ENCODE measurements at regions not wholly inside any gene's neighbourhood (a gene's known extent, or its start where the extent isn't known, plus 50 kb on each side); places are given as distances from the start of the nearest gene placed in this dataset.

DNA sequence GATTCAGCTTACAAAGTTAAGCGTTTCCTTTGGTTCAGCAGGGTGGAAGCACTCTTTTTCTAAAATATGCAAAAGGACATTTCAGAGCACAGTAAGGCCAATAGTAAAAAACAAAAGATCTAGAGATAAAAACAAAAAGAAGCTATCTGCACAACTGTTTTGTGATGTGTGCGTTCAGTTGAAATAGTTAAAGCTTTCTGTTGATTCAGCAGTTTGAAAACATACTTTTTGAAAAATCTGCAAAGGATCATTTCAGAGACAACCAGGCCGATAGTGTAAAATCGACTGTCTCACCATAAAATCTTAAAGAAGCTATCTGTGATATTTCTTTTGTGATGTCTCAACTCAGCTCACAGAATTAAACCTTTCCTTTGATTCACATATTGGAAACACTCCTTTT is 300.0 kb upstream of the ALG10B start:
- no peak overlapping the region for H3K27ac ChIP-seq
- no peak for TF ChIP-seq ZFX (IDR thresholded peaks at IDR 0.05)
- no peak for TF ChIP-seq CTCF (conservative IDR thresholded peaks at IDR 0.05)

- no peak for TF ChIP-seq CTCF (conservative IDR thresholded peaks at IDR 0.05)
- TF ChIP-seq ZFX (IDR thresholded peaks at IDR 0.05): no peak
- H3K27ac ChIP-seq: no peak overlapping the region
These were observed 290.7 kb upstream of the ALG10B start for GRCh38 chr12:38025916-38026315.

GRCh38 chr12:38053113-38053512 is 263.5 kb upstream of the ALG10B start:
- TF ChIP-seq CTCF (conservative IDR thresholded peaks at IDR 0.05) (no peak), ZFX (IDR thresholded peaks at IDR 0.05) (no peak)
- H3K27ac ChIP-seq: no peak overlapping the region

GRCh38 chr12:38053655-38054464 is 262.7 kb upstream of the ALG10B start:
- TF ChIP-seq CTCF (conservative IDR thresholded peaks at IDR 0.05) (peak; percentile 90), ZFX (IDR thresholded peaks at IDR 0.05) (no peak)
- no peak overlapping the region; the same call in 1 of the 2 replicates for H3K27ac ChIP-seq

GRCh38 chr12:38056701-38057689 is 259.6 kb upstream of the ALG10B start:
- no peak for TF ChIP-seq CTCF (conservative IDR thresholded peaks at IDR 0.05)
- TF ChIP-seq ZFX (IDR thresholded peaks at IDR 0.05): no peak
- no peak overlapping the region for H3K27ac ChIP-seq

DNA sequence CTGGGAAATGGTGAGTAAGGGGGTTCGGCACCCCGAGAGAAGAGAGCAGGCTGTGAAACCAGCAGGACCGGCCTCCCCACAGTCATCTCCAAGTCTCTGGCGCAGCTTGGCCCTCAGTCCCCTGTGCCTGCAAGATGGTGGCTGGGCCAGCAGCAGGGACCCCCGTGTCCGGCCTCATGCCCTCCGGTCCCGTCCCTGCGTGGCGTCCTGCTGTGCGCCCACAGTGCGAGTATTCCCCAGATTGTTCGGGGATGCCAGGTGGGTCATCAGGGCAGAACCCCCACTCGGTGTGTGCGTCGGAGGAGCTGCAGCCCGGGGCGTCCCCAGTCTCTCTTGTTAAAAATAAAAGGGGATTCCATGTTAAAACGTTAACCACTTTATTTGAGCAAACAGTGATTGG is 216.9 kb upstream of the ALG10B start:
- H3K27ac ChIP-seq: no peak overlapping the region
- TF ChIP-seq CTCF (conservative IDR thresholded peaks at IDR 0.05) (no peak), ZFX (IDR thresholded peaks at IDR 0.05) (no peak)

- H3K27ac ChIP-seq: no peak overlapping the region
- TF ChIP-seq CTCF (conservative IDR thresholded peaks at IDR 0.05) (no peak), ZFX (IDR thresholded peaks at IDR 0.05) (no peak)
These were observed 214.8 kb upstream of the ALG10B start for GRCh38 chr12:38101753-38102152.

Data from C4-2B (cell line).